HG02973 (cell line): ENCODE measurements at regions not wholly inside any gene's neighbourhood (a gene's known extent, or its start where the extent isn't known, plus 50 kb on each side); places are given as distances from the start of the nearest gene placed in this dataset.

ENCODE experiments used
- ATAC-seq: cut with Tn5 transposase; IDR thresholded peaks from one replicate; pipeline ENCODE4 v1.9.1; 2021; ENCODE audit warnings: moderate library complexity; ENCODE audit not compliant: unreplicated experiment

DNA sequence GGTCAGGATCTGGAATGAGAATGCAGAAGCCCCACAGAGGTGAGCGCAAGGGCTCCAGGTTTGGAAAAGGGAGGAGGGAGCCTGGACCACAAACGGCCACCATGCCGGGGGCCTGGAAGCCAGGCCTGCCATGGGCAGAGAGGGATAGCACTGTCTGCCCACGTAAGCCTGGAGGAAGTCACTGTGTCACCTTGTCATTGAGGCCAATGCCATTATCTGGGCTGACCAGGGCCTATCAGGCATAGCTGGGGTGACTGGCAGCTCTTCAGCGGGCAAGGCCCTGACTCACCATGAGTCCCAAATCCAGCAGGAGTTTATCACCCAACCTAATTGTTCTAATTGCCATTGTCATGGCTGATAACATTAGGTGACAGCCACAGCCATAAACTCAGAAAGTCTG is 84.6 kb downstream of the MATN1 start:
- ATAC-seq: no peak

DNA sequence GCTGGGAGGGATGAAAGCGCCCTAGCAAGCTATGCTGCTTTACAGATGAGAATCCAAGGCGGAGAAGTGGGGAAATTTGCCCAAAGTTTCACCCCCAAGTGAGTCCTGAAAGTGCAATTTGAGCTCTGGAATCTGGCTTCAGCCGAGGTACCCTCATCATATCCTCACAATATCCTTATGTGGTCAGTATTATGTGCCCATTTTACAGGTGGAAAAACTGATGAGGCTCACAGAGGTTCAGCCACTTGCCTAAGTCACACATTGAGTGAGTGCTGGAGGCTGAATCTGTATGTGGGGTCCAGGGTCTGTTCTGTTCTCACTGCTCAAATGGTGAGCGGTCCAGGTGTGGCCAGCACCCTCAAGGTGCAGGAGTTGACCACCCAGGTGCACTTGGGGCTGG is 85.3 kb downstream of the MATN1 start:
- ATAC-seq: no peak

DNA sequence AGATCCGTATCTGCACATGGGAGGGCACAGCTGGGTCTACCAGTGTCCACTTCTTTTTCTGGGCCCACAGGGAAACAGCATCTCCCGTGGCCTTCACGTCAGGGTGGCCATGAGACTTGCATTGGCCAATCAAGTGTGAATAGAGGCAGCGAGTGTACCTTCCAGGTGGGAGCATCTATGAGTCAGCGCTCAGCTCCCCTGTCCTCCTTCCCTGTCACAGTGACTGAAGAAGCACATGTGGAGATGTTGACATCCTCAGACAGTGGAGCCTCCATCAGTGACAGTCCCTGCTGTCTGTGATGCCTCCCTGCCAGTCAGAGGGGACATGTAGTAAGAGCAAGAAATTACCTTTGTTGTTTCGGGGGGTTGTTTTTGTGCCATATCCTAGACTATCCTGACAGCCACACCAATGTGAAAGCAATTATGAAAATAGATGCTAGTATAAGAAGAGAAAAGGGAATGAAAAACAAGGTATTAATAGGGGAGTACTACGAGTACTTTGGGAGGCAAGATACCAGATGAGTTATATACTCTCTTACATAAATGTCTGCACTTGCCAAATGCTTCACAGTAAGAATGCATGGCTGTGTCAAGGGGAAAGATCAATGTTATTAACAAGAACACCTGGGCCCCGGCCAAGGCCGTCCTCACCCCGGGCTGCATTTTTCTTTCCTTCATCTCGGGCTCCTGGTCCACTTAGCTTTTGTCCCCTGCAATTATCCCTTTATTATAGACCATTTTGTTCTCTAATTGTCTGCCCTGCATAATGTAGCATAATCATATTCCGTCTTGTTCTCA is 86.0 kb downstream of the MATN1 start:
- ATAC-seq: no peak

DNA sequence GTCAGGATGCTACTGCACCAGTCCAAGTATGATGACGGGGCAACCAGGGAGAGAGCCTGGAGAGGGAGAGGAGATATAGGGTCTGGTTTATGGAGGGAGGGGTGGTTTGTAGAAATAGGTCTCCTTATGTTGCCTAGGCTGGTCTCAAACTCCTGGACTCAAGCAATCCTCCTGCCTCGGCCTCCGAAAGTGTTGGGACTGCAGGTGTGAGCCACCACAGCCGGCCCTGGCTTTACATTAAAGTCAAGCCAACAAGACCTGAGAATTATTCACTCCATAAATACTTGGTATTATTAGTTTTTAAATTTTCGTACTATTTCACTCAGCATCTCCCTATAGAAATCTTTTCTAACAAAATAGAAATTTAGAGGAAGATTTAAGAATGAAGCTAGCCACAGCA is 86.8 kb downstream of the MATN1 start:
- no peak for ATAC-seq

DNA sequence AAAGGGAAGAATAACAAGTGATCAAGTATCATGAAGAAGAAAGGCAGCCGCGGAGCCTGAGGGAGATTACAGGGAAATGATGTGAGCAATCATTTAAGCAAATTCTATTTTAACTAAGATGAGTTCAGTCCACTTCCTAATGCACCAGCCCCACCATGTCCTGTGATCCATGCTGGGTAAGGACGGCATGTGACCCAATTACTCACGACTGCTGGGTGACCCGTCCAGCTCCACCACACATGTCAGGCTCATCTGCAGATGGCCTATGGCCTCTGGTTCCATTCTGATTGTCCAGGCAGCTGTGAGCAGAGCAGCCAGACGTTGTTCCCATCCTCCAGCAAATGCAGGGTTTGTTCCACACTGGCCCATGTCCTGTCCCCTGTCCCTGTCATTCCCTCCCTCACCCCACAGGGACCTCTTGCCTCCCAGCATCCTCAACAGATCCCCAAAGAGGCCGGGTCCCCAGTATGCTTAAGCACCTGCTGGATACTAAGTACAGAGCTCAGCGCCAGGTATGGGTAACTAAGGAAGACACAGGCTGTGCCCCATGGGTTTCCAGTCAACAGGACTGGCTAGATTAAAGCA is 87.9 kb downstream of the MATN1 start:
- ATAC-seq: no peak

DNA sequence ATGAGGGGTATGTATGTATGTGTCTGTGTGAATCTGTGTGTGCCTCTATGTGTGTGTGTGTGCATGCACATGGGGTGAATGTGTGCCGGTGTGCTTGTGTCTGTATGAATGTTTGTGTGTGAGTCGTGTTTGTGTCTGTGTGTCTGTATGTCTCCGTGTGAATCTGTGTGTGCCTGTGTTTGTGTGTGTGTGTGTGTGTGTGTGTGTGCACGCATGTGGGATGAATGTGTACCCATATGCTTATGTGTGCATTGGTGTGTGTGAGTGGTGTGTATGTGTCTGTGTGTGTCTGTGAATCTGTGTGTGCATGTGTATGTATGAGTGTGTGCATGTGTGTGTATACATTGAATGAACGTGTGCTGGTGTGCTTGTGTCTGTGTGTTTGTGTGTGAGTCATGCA is 88.9 kb downstream of the MATN1 start:
- no peak for ATAC-seq

DNA sequence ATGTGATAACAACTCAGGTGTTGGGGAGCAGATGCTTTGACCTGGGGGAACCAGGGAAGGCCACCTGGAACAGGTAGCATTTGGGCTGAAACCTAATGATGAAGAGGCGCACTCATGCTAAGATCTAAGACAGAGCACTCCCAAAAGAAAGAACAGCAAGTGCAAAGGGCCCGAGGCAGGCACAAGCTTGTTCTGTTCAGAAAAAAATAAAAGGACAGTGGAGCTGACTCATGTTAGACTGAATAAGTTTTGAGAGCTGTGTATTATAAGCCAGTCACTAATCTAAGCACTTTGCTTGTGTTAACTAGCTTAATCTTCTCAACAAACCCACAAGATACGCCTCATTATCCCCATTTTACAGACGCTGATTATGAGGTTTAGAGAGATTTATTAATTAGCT is 90.1 kb downstream of the MATN1 start:
- ATAC-seq: no peak

DNA sequence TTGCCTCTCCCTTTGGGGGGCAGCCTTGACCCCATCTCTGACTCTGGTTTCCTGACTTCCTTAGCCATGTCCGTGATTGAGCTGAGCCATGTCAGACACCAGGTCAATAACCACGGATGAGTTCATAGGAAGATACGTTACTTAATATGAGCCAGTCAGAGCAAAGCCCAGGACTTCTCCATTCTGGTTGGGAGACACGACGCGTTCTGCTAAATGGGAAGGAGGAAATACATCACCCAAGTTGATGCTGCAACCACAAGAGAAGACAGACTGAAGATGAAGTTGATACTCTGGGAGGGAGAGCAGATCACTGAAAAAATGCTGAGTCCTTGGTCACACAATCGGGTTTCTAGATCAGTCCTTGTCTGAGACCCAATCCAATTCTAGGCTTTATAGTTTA is 90.9 kb downstream of the MATN1 start:
- ATAC-seq: no peak

DNA sequence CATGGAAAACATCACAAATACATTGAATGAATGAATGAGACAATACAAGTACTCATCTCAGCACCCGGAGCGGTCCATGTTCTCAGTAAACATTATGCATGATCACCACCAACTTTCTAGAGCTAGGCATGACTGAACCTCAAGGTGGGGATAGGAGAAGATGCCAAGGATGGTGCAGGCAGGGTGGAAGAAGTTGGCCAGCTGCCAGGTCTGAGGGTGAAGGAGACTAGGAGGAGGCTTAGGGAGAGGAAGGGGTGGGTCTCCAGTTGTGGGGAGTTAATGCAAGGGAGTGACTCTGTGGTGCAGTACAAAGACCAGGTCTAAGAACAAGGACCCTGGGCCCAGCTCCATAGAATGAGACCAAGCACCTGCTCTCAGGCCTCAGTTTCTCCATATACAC is 91.7 kb downstream of the MATN1 start:
- no peak for ATAC-seq

DNA sequence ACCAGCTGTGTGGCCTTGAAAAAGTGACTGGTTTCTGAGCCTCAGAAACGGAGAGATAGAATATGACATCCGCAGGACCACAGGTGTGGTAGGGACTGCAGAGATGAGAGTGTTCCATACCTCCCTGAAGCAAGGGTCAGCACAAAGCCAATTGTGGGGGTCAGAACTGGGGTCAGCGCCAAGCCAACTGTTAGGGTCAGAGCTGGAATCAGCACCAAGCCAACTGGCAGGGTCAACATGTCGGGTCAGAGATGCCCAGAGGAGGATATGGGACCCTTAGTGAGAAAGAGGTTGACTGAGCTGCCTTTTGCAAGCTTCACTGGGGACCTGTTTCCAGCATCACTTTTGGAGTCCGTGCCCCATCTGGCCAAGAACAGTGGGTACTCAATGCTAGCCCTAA is 93.9 kb downstream of the MATN1 start:
- no peak for ATAC-seq

DNA sequence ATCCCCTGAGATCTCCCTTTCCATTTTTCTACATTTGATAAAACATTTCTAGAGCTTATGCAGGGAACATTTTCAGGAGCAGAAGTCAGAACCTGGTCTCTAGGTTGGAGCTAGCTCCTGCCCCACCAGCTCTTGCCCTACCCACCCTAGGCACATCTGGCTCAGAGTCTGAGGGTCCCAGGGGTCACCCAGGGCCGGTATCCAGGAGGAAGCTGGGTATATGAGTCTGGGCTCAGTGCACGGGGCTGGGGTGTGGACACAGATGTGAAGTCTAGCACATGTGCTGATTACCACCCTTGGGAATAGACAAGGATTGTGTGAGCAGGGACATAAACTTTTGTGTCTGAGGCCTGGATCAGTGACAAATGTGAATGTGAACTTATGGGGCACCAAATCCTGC is 95.4 kb downstream of the MATN1 start:
- no peak for ATAC-seq

DNA sequence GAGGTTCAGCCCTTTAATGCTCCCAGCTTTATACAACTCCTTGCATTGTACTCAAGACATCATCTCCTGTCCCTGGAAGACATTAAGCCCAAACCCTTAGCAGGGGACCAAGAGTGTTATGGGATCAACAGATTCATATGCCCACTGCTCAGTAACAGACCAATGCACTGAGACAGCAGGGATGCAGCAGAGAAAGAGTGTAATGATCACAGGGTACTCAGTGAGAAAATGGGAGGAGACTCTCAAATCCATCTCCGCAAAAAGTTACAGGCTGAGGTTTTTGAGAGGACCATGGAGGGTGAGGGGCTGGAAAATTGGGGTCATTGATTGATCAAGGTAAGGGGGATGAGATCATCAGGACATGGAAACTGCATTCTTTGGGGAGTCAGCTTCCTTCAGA is 96.2 kb downstream of the MATN1 start:
- ATAC-seq: no peak

DNA sequence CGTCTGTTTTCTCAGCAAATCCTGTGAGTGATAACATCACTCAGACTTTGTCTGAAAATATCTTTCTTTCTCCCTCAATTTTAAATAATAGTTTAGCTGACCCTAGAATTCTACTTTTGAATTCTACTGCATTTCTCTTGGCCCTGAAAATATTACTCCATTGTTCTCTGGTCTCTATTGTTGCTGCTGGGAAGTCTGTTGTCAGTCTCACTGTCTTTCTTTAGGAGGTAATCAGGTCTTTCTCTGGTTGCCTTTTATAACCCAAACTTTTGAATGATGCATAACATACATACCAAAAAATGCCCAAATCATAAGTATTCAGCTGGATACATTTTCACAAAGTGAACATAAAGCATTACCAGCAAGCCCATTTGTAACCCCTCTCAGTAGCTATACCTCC is 100.0 kb downstream of the MATN1 start:
- ATAC-seq: no peak

DNA sequence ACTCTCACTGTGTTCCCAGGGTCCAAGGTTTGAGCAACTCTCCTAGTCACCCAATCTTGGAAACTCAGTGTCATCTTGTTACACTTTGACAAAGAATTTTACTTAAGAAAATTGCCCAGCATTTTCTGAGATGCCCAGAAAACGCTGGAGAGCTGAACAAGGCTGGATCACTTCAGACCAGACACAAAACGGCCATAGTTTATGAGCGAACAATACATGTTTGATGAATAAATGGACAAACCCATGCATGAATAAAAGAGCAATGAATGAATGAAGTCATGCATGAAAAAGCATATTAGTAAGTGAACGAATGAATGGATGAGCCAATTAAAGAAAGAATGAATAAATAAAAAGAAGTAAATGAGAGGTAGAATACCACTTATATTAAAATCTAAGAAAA is 103.8 kb downstream of the MATN1 start:
- no peak for ATAC-seq

DNA sequence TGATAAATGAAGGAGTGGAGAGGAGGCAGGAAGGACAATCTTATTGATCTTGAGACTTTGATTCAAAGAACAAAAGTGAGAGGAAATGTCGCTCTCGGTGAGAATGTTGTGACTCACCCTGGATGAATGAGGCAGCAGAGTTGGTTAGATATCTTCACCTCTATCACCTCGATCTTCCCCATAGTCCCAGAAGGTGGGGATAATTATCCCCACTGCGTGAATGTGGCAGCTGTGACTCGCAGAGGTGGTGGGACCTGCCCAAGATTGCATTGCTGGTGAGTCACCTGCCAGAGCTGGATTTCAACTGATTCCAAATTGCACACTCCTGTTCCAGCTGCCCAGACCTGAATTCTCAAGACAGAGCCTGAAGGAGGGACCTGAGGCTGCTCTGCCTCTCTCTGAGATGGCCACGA is 105.0 kb downstream of the MATN1 start:
- no peak for ATAC-seq

DNA sequence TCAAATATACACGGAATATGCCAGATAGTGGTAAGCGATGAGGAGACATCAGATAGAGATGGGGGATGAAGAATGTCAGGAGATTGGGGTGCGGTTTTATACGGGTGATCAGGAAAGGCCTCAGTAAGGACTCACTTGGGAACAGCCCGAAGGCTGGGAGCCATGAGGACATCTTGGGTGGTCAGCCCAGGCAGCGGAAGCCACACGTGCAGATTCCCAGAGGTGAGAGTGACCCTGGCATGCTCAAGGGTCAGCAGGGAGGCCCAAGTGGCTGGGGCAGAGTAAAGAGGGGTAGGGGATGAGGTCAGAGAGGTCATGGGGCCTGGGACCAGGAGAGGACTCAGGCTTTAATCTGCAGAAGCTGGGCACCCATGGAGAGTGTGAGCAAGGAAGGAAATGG is 106.6 kb downstream of the MATN1 start:
- no peak for ATAC-seq

DNA sequence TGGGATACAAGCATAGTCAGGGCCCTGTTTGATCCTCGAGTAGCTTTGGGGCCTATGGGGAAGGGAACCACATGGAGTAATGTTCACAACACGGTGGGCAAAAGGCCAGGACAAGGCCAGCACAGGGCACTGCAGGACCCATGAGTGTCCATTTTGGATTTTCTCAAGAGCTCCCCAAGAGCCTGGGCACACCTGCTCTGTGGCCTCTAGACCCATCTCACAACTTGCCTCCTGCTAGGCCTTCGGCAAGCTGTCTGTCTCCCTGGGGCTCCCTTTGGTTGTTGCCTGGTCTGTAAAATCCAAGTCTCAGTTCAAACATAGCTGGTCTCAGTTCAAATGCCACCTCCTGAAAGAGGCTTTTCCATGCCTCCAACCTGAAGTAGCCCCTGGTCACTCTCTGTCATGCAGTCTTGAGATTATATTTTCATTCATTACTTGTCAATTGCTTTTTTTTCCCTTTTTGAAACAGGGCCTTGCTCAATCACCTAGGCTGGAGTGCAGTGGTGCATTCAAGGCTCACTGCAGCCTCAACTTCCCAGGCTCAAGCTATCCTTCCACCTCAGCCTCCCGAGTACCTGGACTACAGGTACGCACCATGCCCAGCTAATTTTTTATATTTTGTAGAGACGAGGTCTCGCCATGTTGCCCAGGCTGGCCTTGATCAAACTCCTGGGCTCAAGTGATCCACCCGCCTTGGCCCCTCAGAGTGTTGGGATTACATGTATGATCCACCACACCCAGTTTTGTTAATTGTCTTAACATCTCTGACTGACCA is 107.4 kb downstream of the MATN1 start:
- no peak for ATAC-seq

DNA sequence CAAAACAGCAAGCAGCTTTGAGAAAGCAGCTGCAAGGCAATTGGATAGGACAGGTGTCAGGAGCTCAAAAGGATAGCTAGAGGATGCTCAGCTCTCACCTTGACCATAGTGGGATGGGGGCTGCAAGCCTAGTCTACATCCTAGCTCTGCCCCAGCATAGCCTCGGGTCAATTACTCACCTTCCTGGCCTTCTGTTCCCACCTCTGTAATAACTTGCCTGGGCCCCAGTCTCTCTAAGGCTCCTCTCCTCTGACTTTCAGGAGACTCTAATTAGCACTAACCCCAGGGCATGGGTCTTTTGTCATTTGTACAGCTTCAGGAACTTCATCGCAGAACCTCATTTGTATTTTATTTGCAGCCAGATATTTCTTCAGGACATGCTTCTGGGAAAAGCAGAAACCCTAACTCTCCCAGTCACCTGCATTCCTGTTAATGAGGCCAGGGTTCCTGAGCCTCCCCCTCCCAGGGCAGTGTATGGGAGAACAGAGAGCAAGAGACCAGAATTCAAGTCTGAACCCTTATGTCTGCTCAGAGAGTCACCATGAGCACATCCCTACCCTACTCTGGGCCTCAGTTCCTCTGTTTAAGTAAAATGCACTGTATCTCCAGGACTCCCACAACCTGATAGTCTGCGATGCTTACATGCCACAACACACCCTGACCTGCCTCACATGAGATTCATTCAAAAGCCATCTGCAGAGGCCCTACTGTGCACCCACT is 108.1 kb downstream of the MATN1 start:
- ATAC-seq: no peak

DNA sequence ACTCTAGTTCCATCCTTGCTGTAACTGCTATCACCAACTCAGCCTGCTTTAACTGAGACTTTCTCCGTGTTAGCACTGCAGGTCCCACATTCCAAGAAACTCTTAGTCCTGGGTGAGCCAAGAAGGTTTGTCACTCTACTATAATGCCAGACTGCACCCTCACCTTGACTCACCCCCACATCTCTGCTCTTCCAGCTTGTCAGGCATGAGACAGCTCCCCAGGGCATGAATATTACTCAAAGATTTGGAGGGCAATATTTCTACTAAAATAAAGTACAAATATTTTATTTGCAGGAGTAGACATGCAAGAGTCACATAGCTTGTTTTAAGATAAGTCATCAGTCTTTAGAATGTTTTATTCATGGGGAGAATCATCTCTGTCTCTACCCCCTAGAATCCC is 110.2 kb downstream of the MATN1 start:
- no peak for ATAC-seq

DNA sequence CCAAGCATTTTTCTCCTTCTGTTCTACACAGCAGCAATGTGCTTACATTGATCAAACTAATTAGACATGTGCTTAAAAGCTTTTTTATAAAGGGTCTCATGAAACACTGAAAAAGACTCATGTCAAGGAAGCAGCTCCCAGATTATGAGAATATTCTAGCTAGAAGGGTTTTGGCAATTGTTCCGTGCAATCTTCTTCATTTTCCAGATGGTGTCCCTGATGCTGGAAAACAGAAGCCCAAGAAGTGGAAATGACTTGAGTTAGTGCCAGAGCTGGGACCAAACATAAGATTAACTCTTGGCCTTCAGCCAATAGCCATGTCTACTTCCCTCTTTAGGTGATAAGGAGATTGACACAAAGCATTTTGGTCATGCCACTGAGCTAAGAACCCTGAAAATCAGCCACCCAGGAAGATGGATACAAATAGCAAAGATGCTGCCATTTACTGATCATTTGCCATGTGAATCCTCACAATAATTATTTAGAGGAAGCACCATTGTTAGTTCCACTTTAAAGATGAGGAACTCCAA is 110.8 kb downstream of the MATN1 start:
- no peak for ATAC-seq

DNA sequence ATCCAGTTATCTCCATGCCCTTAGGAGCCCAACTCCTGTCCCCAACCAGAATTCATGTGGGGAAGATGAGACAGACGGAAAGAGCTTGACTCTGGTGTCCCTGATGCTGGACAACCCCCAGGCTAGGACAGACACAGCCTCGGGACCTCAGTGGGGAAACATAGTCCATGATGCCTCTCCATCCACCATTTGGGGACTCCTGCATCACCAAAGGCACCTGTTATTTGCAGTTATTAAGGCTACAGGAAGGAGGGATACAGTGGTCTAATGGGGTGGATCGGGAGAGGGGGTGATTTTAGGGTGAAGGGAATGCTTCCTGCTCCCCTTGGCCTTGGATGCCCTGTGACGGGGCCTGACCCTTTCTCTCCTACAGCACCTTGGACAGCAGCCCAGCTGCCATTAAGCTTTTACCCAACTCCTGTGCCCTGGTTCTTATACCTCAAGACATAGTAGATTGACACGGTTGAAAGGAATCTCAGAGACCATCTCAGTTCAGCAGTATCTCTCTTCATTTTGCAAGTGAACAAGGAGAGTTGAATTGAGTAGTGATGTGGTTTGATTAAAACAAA is 111.6 kb downstream of the MATN1 start:
- ATAC-seq: no peak
